Panc1 (cell line): ENCODE measurements at regions not wholly inside any gene's neighbourhood (a gene's known extent, or its start where the extent isn't known, plus 50 kb on each side); places are given as distances from the start of the nearest gene placed in this dataset.

Experiments
- ATAC-seq: fragments of 200-7000 bp; cut with Tn5 transposase; 2 replicates; pipeline ENCODE4 v1.9.1; 2020; ENCODE audit warnings: mild to moderate bottlenecking, moderate library complexity
- BruUV-seq: library from RNA; stranded (reverse); fragments of 400-500 nt; replicated peaks from 2 replicates; lab custom pipeline; 2021; lab: Mats Ljungman, UMichigan
- CTCF ChIA-PET: fragments of 300-600 bp; sonication (Branson Sonifier 250); formaldehyde crosslinking; loops from one replicate; lab custom pipeline; 2022; ENCODE audit warnings: antibody characterized with exemption; lab: Charles Lee
- POLR2A ChIA-PET: fragments of 300-600 bp; sonication (Branson Sonifier 250); formaldehyde crosslinking; loops from one replicate; lab custom pipeline; 2022; ENCODE audit warnings: antibody characterized with exemption; lab: Charles Lee
- DNase-seq: peaks from one replicate; pipeline ENCODE4 v3.0.0-alpha.2; 2010; ENCODE audit warnings: low read depth, low spot score
- H3K27ac ChIP-seq: 2 replicates; pipeline ENCODE4 v1.5.1; 2011; ENCODE audit warnings: mild to moderate bottlenecking, low read length, inconsistent platforms
- H3K27me3 ChIP-seq: fragments of 200-500 bp; sonication (Bioruptor generic); 2 replicates; pipeline ENCODE4 v1.6.0; 2014; ENCODE audit warnings: low read length, inconsistent platforms; ENCODE audit not compliant: control insufficient read depth, insufficient read depth
- H3K36me3 ChIP-seq: fragments of 200-500 bp; sonication (Bioruptor generic); 2 replicates; pipeline ENCODE4 v1.5.1; 2014; ENCODE audit warnings: inconsistent platforms, mild to moderate bottlenecking, low read length, moderate library complexity; ENCODE audit not compliant: control insufficient read depth, insufficient read depth
- H3K4me1 ChIP-seq: 2 replicates; pipeline ENCODE4 v1.5.1; 2011; ENCODE audit warnings: inconsistent platforms, mild to moderate bottlenecking, low read length, moderate library complexity; ENCODE audit not compliant: control insufficient read depth, insufficient read depth
- H3K4me3 ChIP-seq, 2 experiments: 2 replicates each; pipeline ENCODE4 v1.5.1; 2011 to 2012; ENCODE audit warnings: low read depth in 2 of 2, low read length in 2 of 2, mild to moderate bottlenecking in 2 of 2, inconsistent platforms in 1 of 2, moderate library complexity in 1 of 2
- H3K9me3 ChIP-seq: fragments of 200-500 bp; sonication (Bioruptor generic); 2 replicates; pipeline ENCODE4 v1.5.1; 2014; ENCODE audit warnings: low read depth, mild to moderate bottlenecking, inconsistent platforms, low read length, moderate library complexity; ENCODE audit not compliant: control insufficient read depth, insufficient read depth
- CTCF ChIP-seq: fragments of 450-650 bp; IDR thresholded peaks from 2 replicates; pipeline ENCODE4 v1.5.1; 2017; ENCODE audit warnings: mild to moderate bottlenecking
- POLR2AphosphoS5 ChIP-seq: IDR thresholded peaks from 2 replicates; pipeline ENCODE4 v1.6.1; 2012; ENCODE audit warnings: mild to moderate bottlenecking, low read depth, low read length, moderate library complexity
- REST ChIP-seq, 2 experiments: IDR thresholded peaks; 2 replicates each; pipeline ENCODE4 v1.6.1; 2011 to 2012; ENCODE audit warnings: low read depth in 2 of 2, control low read depth in 1 of 2, low read length in 1 of 2, mild to moderate bottlenecking in 1 of 2, moderate library complexity in 1 of 2; ENCODE audit not compliant: insufficient read depth in 1 of 2
- SIN3A ChIP-seq: IDR thresholded peaks from 2 replicates; pipeline ENCODE4 v1.6.1; 2012; ENCODE audit warnings: low read depth, mild to moderate bottlenecking, low read length, moderate library complexity, borderline replicate concordance; ENCODE audit not compliant: insufficient read depth
- TCF7L2 ChIP-seq: IDR thresholded peaks from 2 replicates; pipeline ENCODE4 v1.6.1; 2011; ENCODE audit warnings: mild to moderate bottlenecking, low read depth, low read length, inconsistent platforms
- in situ Hi-C: cut with HindIII; loops from 2 replicates; pipeline ENCODE4 v1.10.0; 2016; ENCODE audit warnings: low sequenced_read_pairs, low pct_unique_long_range_greater_than_20kb
- intact Hi-C: fragments of 100-400 bp; cut with micrococcal nuclease; formaldehyde crosslinking; loops from one replicate; pipeline ENCODE4 v1.10.0; 2022; ENCODE audit not compliant: unreplicated experiment

GRCh38 chr2:41141146-41141791 is 689.4 kb upstream of the SLC8A1 start:
- no peaks in the 10 kb centered on the region for H3K36me3 ChIP-seq

GRCh38 chr2:41142478-41142877 is 690.6 kb upstream of the SLC8A1 start:
- ATAC-seq, result no peak
- ChIA-PET POLR2A (no interaction called here), CTCF (no interaction called here)
- H3K4me1 ChIP-seq, result no peaks in the 10 kb centered on the region
- H3K27ac ChIP-seq, result no peak overlapping the region
- intact Hi-C loops (no loop called here), in situ Hi-C loops (no loop called here)
- DNase-seq, result no peak
- no TSS peak for BruUV-seq
- H3K27me3 ChIP-seq, result no peaks in the 10 kb centered on the region
- H3K36me3 ChIP-seq, result no peaks in the 10 kb centered on the region
- no peaks in the 10 kb centered on the region for H3K9me3 ChIP-seq
- H3K4me3 ChIP-seq, result no peak overlapping the region
- TF ChIP-seq SIN3A (no peak), CTCF (no peak), REST (IDR thresholded peaks at IDR 0.05; ENCODE audit: insufficient read depth in 1 of 2, low read depth in 2 of 2, low read length in 1 of 2) (no peak), TCF7L2 (no peak), POLR2AphosphoS5 (no peak)

More at GRCh38 chr2:41141146-41141791, 689.4 kb upstream of the SLC8A1 start:
- H3K27ac ChIP-seq, result no peak overlapping the region
- ChIA-PET POLR2A (no interaction called here), CTCF (no interaction called here)
- in situ Hi-C loops (no loop called here), intact Hi-C loops (no loop called here)
- TF ChIP-seq POLR2AphosphoS5 (no peak), SIN3A (no peak), CTCF (no peak), REST (IDR thresholded peaks at IDR 0.05; ENCODE audit: insufficient read depth in 1 of 2, low read depth in 2 of 2, low read length in 1 of 2) (no peak)
- H3K4me3 ChIP-seq, result no peak overlapping the region
- H3K9me3 ChIP-seq, result no peaks in the 10 kb centered on the region
- no peaks in the 10 kb centered on the region for H3K27me3 ChIP-seq
- BruUV-seq, result no TSS peak
- DNase-seq (no peak), ATAC-seq (no peak)
- no peaks in the 10 kb centered on the region for H3K4me1 ChIP-seq
